ENCODE measurements at regions not wholly inside any gene's neighbourhood (a gene's known extent, or its start where the extent isn't known, plus 50 kb on each side); places are given as distances from the start of the nearest gene placed in this dataset.

GRCh38 chr4:180500154-180500553 lies 1743.0 kb upstream of the TENM3 start:
- in situ Hi-C loops (cut with MboI), result no loop called here
- Histone ChIP-seq H4K20me1 (ENCODE audit: control insufficient read depth, insufficient read depth) (no peaks in the 10 kb centered on the region), H3K4me1 (ENCODE audit: control insufficient read depth, insufficient read depth, low read length) (no peaks in the 10 kb centered on the region), H3K9me3 (replicated peaks; ENCODE audit: control insufficient read depth, insufficient read depth, low read length) (no peaks in the 10 kb centered on the region), H3K36me3 (ENCODE audit: control insufficient read depth in 2 of 2, insufficient read depth in 2 of 2, low read length in 1 of 2) (no peaks in the 10 kb centered on the region), H2AFZ (ENCODE audit: control insufficient read depth, low read depth, low read length) (no peak overlapping the region), H3K4me2 (ENCODE audit: control insufficient read depth, insufficient read depth) (no peak overlapping the region), H3K4me3 (no peak overlapping the region), H3K27ac (ENCODE audit: control insufficient read depth, insufficient read depth) (no peak overlapping the region), H3K9ac (ENCODE audit: control insufficient read depth, insufficient read depth, low read length) (no peak overlapping the region), H3K27me3 (replicated peaks in 1 of 2; ENCODE audit: control insufficient read depth in 2 of 2, insufficient read depth in 2 of 2, low read length in 1 of 2) (no peaks in the 10 kb centered on the region), H3K79me2 (ENCODE audit: control insufficient read depth, insufficient read depth, low read length) (no peaks in the 10 kb centered on the region)
- WGBS (ENCODE audit: insufficient coverage, insufficient replicate concordance, low lambda C conversion rate, missing lambda C conversion rate), result 2% methylated on average over 3 of the region's 3 CpGs
- ATAC-seq (no peak), DNase-seq (ENCODE audit: low read depth, low spot score) (no peak), FAIRE-seq (no peak)
- ChIA-PET POLR2A (no interaction called here), CTCF (no interaction called here), RAD21 (ENCODE audit: unreplicated experiment) (no interaction called here), SMC1A (ENCODE audit: uncharacterized antibody, unreplicated experiment) (no interaction called here)
- TF ChIP-seq HDGF (IDR thresholded peaks at IDR 0.05) (no peak), KLF5 (IDR thresholded peaks at IDR 0.05; ENCODE audit: partially characterized antibody) (no peak), KDM1A (IDR thresholded peaks at IDR 0.05; ENCODE audit: borderline replicate concordance) (no peak), EGR1 (IDR thresholded peaks at IDR 0.05; ENCODE audit: borderline replicate concordance in 1 of 2, low read depth in 2 of 2, low read length in 2 of 2) (no peak), MXI1 (IDR thresholded peaks at IDR 0.05; ENCODE audit: low read depth, low read length) (no peak), ZNF384 (IDR thresholded peaks at IDR 0.05; ENCODE audit: borderline replicate concordance, low read depth, low read length) (no peak), POU2F2 (IDR thresholded peaks at IDR 0.05; ENCODE audit: borderline replicate concordance, low read depth, low read length) (no peak), NR2F1 (conservative IDR thresholded peaks at IDR 0.05) (no peak), FOS (IDR thresholded peaks at IDR 0.05; ENCODE audit: borderline replicate concordance, extremely low read depth, insufficient read length) (no peak), MYB (IDR thresholded peaks at IDR 0.05; ENCODE audit: borderline replicate concordance, low read depth, low read length) (no peak), RB1 (IDR thresholded peaks at IDR 0.05; ENCODE audit: borderline replicate concordance) (no peak), EP300 (IDR thresholded peaks at IDR 0.05; ENCODE audit: borderline replicate concordance in 1 of 2, control insufficient read depth in 1 of 2, low read depth in 2 of 2, low read length in 2 of 2) (no peak), SMAD1 (IDR thresholded peaks at IDR 0.05; ENCODE audit: low read depth, partially characterized antibody) (no peak), RCOR1 (conservative IDR thresholded peaks at IDR 0.05; ENCODE audit: low read depth, low read length) (no peak), DPF2 (IDR thresholded peaks at IDR 0.05) (no peak), SREBF1 (IDR thresholded peaks at IDR 0.05; ENCODE audit: low read length) (no peak), FOXK2 (IDR thresholded peaks at IDR 0.05) (no peak), FOXM1 (IDR thresholded peaks at IDR 0.05; ENCODE audit: low read depth, low read length) (no peak)
- TF ChIP-seq, protein P1, sequence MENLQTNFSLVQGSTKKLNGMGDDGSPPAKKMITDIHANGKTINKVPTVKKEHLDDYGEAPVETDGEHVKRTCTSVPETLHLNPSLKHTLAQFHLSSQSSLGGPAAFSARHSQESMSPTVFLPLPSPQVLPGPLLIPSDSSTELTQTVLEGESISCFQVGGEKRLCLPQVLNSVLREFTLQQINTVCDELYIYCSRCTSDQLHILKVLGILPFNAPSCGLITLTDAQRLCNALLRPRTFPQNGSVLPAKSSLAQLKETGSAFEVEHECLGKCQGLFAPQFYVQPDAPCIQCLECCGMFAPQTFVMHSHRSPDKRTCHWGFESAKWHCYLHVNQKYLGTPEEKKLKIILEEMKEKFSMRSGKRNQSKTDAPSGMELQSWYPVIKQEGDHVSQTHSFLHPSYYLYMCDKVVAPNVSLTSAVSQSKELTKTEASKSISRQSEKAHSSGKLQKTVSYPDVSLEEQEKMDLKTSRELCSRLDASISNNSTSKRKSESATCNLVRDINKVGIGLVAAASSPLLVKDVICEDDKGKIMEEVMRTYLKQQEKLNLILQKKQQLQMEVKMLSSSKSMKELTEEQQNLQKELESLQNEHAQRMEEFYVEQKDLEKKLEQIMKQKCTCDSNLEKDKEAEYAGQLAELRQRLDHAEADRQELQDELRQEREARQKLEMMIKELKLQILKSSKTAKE (IDR thresholded peaks at IDR 0.05; ENCODE audit: low read depth, poor library complexity, severe bottlenecking), result no peak
- intact Hi-C loops (cut with micrococcal nuclease; ENCODE audit: unreplicated experiment), result no loop called here
- BruUV-seq (replicated peaks), result no TSS peak

Measured in GM12878 (cell line).